GM23248 (cell line): ENCODE measurements at regions not wholly inside any gene's neighbourhood (a gene's known extent, or its start where the extent isn't known, plus 50 kb on each side); places are given as distances from the start of the nearest gene placed in this dataset.

ENCODE experiments used
- EZH2 ChIP-seq: fragments of 200-600 bp; sonication (generic); IDR thresholded peaks from 2 replicates; pipeline ENCODE4 v1.6.1; 2018; ENCODE audit warnings: antibody characterized with exemption, mild to moderate bottlenecking; ENCODE audit not compliant: insufficient read depth, poor library complexity, severe bottlenecking
- EZH2phosphoT487 ChIP-seq: fragments of 200-600 bp; sonication (generic); IDR thresholded peaks from 2 replicates; pipeline ENCODE4 v1.6.1; 2018; ENCODE audit warnings: antibody characterized with exemption, moderate library complexity, mild to moderate bottlenecking, low read depth; ENCODE audit not compliant: insufficient read depth

DNA sequence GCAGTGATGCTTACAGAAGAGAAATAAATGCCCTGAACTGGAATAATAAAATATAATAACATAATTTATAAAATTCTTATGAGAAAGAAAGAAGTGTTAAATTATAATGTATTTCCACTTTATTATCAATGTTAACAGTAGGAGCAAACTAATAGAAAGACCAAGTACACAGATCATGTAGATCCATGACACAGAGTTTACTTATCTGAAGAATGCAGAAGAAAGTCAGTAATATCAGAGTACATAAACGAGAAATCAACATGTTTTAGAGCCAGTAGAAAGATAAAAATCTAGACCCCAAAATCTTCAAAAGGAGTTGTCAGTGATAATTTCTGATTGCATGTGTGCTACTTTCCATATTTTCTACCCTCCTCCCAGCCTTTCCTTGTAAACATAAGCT lies 334.8 kb upstream of the MANEA start:
- no peak for TF ChIP-seq EZH2
- TF ChIP-seq EZH2phosphoT487: no peak
